Activated naive CD4-positive, alpha-beta T cell (primary cell): ENCODE measurements at regions not wholly inside any gene's neighbourhood (a gene's known extent, or its start where the extent isn't known, plus 50 kb on each side); places are given as distances from the start of the nearest gene placed in this dataset.

Source experiments
- DNase-seq, 4 experiments: peaks; one replicate each; lab custom pipeline; 2025; lab: John Stamatoyannopoulos, UW

DNA sequence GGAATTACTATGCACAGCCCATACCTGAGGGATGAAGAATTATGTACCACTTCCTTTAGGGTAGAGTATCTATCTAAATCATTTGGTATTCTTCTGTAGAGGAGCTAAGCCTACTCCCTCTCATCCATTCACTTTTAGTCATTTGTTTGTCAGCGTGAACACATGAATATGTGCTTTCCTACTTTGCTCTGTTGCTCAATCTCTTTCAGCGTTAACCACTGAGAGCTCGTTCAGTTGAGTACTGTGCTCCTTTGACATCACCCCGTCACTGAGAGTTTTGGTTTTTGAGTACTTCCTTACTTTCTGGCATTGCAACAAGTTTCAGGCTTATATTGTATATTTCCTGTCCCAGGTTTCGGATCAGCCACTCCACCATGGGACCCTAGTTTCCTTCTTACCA, 700.6 kb downstream of the NLGN4X start:
- DNase-seq = no peak

DNA sequence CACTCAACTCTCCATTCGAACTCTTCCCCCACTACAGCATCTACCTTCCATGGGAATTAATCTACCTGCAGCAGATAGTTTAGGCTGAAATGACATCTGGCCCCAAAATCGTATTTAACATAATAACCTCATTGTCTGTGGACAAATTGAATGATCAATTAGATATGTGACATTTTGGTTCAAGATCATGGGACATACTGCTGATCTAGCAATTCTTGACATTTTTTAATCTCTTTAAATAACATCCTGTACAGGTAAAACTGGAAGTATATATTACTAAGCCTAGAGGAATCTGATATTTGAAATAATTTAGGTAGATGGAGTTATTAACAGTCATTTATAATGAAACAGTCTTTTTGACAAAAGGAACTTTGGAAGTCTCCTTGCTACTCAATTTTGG, 702.5 kb downstream of the NLGN4X start:
- no peak for DNase-seq

DNA sequence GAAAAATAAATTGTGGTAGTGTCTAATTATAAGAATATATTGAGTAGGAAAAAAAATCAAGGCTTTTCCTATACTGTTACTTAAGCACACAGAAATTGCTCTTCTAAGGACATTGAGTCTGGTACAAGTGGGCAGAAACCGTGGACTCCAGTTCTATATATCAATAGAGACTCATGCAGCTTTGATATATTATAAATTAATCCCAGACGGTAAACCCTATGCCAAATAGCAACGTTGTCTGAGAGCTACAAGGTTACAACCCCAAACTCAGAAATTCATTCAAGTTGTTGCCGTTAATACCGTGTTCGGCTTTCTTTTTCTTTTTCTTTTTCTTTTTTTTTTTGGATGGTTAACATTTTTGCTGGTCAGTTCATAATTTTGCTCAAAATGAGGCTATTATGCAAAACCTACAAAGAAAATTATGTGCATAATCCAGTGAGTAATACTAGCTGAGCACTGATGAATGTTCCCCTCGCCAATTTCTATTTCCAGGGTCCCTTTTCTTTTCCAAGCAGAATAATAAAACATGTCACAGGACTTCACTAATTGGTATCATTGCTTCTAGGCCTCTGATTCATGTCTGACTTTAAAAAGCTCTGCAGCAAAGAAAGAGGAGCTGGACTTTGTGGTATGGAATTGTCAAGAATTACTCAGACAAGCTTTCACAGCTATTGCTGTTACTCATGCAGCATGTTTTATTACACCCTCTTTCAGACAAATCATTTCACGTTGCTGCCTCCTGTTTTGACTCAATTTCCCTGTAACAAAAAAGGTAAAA, 737.7 kb downstream of the NLGN4X start:
- no peak for DNase-seq

DNA sequence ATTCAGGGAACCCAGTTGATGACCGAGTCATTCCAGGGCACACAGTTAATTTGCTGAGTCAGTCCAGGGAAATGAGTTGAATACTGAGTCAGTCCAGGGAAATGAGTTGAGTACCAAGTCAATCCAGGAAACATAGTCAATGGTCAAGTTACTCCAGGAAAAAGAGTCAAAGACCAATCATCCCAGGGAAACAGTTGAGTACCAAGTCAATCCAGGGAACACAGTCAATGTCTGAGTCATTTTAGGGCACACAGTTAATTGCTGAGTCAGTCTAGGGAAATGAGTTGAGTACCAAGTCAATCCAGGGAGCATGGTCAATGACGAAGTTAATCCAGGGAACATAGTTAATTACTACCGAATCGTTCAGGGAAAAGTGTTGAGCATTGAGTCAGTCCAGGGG, 754.4 kb downstream of the NLGN4X start:
- DNase-seq = no peak

DNA sequence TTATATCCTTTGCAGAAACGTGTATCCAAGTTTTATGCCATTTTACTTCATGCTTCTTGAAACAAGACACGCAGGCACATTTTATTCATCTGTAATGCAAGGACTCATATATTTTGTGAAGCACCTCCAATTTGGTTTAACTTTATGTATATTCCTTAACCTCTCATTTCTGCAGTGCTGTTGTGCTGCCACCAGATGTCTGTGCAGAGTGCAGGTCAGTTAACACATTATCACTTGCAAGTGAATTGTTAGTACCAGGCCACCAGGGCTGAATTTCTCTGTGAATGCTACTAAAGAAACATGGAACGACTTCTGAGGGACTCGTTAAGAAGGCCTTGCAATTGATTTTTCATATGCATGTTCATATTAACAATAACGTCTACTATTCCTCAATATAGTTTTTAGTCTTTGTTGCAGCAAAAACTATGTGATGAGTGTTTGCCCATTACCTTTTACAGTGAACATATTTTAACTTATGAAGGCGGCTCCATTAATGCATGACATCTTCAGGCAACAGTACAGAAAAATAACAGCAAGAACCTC, 770.3 kb downstream of the NLGN4X start:
- DNase-seq = no peak

DNA sequence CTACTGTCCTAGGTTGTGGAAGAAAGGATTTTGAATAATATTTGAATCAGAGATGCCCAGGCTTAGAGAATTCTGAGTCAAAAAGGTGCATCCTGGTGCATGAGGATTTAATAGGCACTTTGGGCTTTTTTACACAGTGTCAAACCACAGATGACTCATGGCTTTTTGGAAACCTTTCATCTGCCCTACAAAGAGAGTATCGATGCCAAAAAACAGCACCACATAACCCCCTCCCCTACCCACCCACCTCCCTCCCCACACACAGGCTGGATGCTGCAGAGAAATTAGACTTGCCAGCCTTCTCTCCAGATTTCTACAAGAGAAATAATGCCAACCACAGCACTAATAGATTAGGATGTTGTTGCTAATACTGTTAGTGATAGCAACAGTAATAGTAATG, 779.3 kb downstream of the NLGN4X start:
- DNase-seq = no peak

DNA sequence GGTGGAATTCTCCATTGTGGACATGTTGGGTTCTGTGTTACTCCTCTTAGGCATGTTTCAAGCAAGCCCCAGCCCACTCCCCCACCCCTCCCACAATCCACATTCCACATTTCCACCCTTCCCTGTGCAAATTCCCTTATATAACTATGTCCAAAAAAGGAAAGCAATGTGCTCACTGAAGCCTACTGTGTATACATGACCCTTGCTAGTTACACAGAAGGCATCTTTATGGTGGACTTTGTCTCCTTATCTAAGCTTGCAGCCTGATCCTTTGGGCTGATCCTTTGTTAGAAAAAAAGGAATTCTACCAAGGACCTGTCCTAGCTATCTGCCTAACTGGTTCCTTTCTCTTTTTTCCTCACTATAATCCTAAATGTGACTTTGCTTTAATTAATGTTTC, 796.8 kb downstream of the NLGN4X start:
- no peak for DNase-seq

DNA sequence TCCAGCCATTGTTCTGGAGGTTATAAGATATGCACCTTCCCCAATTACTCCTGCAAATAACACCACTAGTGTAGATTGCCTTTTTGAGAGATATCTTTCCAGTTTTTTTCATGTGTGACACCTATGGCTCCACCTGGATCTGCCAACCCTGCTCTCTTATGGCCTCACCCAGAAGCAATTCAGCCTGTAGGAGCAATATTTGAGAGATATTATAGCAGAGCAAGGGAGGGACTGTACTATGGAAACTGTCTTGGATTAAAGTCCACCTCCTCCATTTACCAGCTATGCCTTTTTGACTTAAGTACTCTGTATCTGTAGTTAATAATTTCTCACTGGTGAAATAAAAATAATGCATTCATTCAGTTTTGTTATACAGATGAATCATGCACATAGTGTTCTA, 803.5 kb downstream of the NLGN4X start:
- no peak for DNase-seq

DNA sequence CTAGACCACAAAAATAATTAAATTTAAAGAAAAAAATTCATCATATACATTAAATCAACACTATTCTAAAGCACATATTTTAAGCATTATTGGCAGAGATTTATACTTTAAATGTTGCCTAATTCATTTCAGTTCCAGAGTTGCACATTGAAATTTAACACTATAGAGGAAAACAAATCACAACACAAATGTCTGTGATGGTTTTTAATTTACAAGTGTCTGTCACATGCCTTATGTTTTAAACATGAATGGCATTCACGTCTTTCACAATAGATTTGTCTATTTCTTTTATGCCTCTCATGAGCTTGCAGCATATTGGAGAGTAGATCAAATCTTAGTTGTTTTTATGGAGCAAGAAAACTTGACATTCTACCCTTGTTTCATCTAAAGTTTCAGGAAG, 811.3 kb downstream of the NLGN4X start:
- DNase-seq = no peak

DNA sequence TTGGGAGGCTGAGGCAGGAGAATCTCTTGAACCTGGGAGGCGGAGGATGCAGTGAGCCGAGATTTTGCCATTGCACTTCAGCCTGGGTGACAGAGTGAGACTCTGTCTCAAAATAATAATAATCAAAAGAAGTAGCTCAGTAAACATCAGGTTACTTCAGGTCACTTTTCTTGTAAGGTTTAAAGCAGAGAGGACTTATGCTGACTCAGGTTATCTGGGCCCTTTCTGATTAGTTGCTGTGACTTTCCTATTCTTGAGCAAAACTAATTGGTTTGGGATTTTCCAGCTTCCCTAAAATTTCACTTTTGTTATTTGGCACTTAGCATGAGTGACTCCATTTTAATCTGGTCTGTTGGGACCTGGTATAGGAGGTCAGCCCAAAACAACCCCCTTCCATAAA, 812.9 kb downstream of the NLGN4X start:
- DNase-seq = no peak

DNA sequence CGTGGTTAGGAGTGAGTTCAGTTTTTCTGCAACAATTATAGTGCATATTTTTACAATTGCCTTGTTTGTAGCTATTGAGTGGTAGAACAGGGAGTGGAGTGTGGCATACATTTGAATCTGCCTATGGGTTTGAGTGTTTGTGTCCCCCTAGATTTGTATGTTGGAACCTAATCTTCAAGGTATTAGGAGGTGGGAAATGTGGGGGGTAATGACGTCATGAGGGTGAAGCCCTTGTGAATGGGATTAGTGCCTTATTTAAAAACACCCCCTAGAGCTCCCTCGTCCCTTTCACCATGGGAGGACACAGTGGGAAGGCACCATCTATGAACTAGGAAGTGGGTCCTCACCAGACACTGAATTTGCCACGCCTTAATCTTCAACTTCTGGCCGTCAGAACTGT, 819.6 kb downstream of the NLGN4X start:
- DNase-seq = no peak

DNA sequence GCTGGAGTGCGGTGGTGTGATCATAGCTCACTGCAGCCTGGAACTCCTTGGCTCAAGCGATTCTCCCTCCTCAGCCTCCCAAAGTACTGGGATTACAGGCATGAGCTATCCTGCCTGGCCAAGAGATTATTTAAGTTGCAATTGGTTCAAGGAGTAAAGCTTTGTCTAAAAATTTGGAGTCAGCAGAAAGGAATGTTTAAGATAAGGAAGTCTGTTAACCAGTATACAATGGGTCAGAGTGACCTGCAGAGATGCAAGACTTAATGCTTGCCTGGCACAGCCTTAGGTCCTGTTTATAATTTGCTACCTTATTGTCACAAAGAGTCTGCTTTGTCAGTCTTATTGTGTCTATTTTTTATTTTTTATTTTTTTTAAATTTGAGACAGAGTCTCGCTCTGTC, 826.2 kb downstream of the NLGN4X start:
- DNase-seq = no peak

DNA sequence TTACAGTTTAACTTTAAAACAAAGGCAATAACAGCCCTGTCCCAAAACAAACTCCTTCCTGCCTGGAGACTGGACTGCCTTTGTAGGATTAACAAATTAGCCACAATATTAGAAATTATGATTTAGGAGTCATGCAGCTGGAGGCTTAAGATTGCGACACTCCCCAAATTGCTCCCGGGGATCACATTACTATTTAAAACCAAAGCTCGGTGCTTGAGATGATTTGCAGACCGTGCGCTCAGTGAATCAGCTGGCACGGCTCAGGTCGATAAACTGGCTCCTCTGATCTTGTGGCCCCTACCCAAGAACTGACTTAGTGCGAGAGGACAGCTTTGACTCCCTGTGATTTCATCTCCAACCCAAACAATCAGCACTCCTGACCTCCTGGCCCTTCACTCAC, 829.3 kb downstream of the NLGN4X start:
- DNase-seq = no peak

DNA sequence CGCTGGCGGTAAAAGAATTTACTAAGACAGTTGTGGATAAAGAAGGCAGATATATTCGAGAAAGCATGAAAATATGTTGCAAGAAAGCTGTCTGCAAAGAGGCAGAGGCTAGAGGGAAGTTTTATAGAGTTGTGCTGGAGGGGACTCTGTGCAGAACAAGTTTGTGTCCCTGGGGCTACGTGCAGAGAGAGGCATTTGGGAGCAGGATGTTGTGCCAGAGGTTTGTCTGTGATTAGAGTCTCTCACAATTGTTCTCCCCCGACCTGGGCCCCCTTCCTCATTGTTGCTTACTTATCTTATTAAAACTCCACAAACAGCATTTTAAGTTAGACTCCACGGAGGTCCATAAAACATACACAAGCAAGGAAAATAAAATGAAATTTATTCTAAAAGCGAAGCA, 831.3 kb downstream of the NLGN4X start:
- DNase-seq = no peak

DNA sequence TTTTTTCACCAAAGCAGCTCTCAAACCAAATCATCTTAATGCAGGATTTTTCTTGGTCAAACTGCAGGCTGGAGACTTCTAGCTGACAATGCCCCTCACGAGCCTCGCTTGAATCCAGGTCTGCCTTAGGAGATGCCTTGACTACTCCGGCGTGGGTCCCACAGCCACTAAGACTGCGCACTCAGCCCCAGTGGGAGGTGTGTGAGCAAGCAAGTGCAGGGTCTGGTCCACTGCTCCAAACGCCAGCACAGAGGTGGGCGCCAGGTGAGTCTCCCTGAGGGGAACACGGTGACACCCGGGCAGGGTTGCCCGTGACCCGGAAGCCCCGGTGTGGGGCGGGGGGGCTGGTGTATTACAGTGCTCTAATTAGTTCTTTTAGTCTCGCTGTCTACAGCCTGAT, 838.3 kb downstream of the NLGN4X start:
- DNase-seq = no peak

DNA sequence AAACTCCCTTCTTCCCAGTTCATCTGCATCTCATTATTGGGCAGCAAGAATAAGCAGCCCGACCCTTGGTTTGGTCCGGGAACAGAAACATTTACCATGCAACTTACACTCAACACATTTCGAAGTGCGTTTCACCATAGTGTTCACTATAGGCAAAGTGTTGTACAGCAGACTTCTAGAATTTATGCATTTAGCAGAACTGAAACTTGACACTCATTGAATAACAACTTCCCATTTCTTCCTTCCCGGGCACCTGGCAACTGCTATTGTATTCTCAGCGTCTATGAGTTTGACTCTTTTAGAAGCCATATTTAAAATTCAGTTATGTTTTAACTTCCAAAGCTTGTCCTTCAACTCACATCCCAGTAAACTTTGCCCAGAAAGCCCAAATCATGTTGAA, 840.6 kb downstream of the NLGN4X start:
- DNase-seq = no peak

DNA sequence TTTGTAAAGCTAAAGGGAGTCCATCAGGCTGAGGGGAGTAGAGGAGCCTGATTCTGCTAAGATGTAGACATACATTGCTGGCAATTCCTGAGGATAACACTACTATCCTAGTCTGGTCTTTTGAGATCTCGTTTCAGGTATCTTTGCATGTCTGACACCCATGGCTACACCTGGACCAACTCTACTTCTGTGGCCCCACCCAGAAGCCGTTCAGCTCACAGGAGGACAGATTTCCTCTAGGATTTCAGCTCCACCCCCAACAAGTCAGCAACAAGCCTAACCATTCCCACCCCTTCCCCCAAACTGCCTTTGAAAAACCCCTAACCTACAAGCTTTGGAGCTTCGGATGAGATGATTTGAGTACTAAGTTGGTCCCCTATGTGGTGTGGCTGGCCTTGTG, 848.2 kb downstream of the NLGN4X start:
- no peak for DNase-seq

DNA sequence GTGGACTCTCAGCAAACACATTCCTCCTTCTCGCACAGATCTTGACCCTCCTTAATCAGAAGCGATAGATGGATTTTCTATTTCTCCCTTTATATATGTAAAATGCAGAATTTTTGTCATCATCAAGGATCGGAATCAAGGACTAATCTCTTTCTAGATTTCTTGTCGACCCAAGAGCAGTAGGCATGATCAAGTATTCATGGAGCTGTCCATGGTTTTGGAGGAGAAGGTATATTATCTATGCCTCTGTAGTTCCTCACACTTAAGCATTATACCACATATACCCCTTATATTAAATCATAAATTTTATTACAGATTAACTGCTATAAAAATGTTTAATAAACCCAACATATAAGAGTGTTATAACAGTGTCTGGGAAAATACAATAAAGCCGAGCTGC, 886.8 kb downstream of the NLGN4X start:
- no peak for DNase-seq

DNA sequence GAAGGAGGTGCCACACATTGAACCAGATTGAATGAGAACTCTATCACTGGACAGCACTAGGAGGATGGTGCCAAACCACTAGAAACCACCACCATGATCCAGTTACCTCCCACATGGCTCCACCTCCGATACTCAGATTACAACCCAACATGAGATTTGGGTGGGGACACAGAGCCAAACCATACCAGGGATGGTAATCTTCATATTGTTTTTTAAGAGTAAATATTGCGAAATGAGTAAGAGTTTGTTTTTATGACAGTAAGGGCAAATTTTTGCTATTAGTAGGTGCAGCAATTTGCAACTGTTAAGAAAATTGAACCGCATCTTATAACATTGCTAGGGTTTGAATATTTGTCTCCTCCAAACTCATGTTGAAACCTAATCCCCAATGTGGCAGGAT, 891.5 kb downstream of the NLGN4X start:
- DNase-seq = no peak

DNA sequence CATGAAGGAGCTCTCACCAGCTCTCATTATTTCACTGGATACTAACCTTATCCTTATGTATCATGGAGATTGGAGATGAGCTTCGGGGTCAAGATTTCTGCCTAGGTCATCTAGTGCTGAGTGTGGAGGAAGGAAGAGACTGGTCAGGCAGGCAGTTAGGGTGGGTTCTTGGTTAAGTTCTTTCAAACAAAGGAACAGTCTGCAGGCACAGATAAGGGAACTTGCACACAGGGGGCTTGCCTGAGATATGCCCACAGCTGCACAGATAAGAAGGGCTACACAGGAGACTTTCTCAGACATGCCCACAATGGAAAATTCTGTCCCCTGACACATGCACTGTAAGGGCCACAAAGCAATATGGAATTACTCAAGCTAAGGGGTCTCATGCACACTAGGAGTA, 904.1 kb downstream of the NLGN4X start:
- no peak for DNase-seq

DNA sequence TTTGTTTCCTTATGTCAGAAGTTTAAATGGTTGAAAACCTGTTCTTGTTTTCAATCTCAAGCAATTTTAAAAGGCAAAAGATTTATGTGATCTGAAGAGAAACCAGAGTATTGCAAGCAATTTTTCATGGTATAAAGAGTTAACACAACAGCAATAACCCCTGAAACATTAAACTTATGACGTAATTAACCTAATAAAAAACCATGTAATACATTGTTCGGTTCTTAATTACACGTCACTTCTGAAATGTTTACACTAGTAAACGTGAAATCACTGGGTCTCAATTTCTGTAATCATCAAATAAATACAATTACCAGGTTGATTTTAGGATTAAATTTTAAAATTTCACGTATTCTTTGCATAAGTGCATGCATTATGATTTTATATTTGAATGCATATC, 914.5 kb downstream of the NLGN4X start:
- DNase-seq = no peak

DNA sequence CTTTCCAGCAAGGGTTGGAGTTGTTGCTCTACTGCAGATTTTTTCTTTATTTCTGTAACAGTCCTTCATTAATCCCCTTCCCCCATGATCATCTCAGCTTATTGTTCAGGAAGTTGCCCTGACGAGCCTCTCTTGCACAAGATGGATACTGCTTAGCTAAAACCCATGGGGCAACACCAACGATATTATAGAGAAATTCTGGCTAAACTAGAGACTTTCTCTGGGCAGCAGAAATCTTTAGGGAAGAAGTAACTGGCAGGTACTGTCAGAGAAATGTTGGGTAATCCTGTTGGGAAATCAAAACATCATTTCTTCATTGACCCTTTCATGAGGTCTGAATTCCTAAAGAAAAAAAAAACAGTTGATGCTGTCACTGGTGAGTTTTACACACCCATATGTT, 921.3 kb downstream of the NLGN4X start:
- DNase-seq = no peak

DNA sequence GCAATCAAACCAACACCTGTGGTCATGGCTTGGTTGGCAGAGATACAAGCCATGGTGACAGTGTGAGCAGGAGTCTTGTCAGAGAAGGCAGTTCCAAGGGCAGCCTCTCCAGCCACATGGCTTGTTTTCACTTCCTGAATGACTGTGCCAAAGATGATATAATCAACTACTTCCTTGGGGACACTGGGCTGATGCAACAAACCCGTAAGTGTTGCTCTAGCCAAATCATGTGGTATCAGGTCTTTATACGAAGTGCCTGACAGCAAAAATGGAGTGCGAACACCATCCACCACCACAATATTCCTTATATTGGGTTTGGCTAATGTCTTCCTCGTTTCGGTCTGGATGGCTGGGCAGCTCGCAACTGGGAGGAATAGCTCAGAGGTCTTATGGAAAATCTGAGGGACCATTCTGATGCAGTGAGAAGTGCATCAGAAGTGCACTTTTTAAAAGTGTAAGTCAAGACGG, 922.0 kb downstream of the NLGN4X start:
- DNase-seq = no peak

DNA sequence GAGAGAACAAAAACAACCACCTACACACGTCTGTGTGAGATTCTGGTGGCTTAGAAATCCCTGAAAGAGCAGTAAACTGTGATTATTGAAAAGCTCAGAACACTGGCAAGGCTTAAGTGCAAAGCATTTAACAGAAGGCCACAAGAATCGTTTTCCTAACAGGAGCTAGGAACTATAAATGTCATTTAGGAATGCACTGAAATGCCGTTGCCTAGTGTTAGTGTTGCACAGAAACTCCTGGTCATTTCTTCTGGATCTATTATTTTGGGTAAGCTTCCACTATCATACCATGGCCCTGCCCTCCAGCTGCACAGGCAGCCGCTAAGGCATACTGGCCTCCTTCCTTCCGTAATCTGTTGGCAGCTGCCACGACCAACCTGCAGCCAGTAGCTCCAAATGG, 923.2 kb downstream of the NLGN4X start:
- DNase-seq = no peak
